ENCODE measurements at regions not wholly inside any gene's neighbourhood (a gene's known extent, or its start where the extent isn't known, plus 50 kb on each side); places are given as distances from the start of the nearest gene placed in this dataset.
A peak's percentile ranks its signal among the peaks of the same experiment; 100 is the strongest.

DNA sequence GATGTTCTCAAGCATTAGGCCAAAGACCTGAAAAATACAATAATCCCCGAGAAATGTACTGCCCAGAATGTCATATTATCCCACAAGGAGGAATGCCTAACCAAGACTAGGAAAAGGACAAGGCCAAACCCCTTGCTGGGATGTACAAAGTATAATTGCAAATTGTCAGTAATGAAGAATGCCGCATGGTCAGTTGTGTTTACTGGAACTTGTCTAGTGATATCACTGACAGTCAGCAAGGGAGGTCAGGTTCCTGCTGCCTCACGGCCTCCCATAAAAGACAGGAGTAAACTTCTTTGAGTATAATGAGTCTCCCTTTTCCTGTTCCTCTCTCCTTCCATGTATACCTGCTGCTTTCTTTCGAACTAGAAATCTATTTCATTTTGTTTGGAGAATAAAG, 222.8 kb downstream of the RHOU start:
- no peaks in the 10 kb centered on the region for H3K9me3 ChIP-seq
- intact Hi-C loops (cut with DNase I): no loop called here
- H3K27ac ChIP-seq: no peak overlapping the region
- H3K4me1 ChIP-seq: no peaks in the 10 kb centered on the region
- H3K4me3 ChIP-seq: no peak overlapping the region
- H3K36me3 ChIP-seq: no peaks in the 10 kb centered on the region
- TF ChIP-seq, protein P1, sequence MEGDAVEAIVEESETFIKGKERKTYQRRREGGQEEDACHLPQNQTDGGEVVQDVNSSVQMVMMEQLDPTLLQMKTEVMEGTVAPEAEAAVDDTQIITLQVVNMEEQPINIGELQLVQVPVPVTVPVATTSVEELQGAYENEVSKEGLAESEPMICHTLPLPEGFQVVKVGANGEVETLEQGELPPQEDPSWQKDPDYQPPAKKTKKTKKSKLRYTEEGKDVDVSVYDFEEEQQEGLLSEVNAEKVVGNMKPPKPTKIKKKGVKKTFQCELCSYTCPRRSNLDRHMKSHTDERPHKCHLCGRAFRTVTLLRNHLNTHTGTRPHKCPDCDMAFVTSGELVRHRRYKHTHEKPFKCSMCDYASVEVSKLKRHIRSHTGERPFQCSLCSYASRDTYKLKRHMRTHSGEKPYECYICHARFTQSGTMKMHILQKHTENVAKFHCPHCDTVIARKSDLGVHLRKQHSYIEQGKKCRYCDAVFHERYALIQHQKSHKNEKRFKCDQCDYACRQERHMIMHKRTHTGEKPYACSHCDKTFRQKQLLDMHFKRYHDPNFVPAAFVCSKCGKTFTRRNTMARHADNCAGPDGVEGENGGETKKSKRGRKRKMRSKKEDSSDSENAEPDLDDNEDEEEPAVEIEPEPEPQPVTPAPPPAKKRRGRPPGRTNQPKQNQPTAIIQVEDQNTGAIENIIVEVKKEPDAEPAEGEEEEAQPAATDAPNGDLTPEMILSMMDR (IDR thresholded peaks at IDR 0.05): no peak
- no peak for TF ChIP-seq POLR2A (IDR thresholded peaks at IDR 0.05)
- ATAC-seq (no peak), DNase-seq (peak in 1 of 3 donors; percentile 13)
- no peaks in the 10 kb centered on the region for H3K27me3 ChIP-seq
- WGBS (ENCODE audit: insufficient coverage, low coverage, low lambda C conversion rate, missing lambda C conversion rate): 79% methylated on average over 4 of the region's 4 CpGs

DNA sequence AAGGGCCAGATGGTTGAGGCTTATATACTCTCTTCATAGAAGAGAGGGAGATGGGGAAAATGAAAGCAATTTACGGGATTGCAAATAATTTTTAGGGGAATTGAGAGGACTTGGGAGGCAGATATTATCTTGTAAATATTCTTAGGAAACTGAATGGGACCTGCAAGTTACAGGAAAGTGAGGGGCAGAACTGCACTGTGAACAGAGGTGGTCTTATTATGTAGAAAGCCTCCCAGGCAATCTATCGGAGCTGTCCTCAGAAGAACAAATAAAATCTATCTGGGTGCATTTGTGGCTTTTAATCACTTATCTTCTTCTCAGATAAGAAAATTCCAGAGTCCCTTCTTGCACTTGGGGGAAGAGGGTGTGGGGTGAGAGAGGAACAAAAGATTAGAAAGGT, 223.5 kb downstream of the RHOU start:
- intact Hi-C loops (cut with DNase I): no loop called here
- TF ChIP-seq, protein P1 (IDR thresholded peaks at IDR 0.05): no peak
- no peak for TF ChIP-seq POLR2A (IDR thresholded peaks at IDR 0.05)

DNA sequence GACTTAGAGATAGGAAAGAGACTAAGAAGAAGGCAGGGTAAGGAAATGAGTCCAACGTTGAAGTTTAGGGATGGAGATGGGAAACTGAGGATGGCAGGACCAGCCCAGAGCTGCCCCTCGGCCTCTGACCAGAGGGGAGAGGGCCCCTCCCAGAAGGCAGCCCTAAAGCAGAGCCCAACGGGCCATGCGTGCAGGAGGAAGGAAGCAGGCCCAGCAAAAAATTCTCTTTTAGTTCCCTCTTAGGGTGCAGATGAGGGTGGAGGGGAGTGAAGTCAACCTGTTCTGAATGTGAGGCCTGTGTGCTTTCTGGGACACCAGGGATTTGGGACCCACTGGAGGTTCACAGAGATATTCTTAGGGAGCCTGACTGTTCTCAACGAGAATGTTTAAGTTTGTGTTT, 225.4 kb downstream of the RHOU start:
- no peak overlapping the region for H3K4me3 ChIP-seq

More for the DNA sequence above, 223.5 kb downstream of the RHOU start:
- no peak overlapping the region for H3K27ac ChIP-seq
- H3K27me3 ChIP-seq: no peaks in the 10 kb centered on the region
- no peaks in the 10 kb centered on the region for H3K9me3 ChIP-seq
- DNase-seq: no peak
- no peak for ATAC-seq
- WGBS (ENCODE audit: insufficient coverage, low coverage, low lambda C conversion rate, missing lambda C conversion rate): 74% methylated on average over 2 of the region's 2 CpGs
- H3K4me1 ChIP-seq: no peaks in the 10 kb centered on the region
- H3K4me3 ChIP-seq: no peak overlapping the region
- H3K36me3 ChIP-seq: no peaks in the 10 kb centered on the region

DNA sequence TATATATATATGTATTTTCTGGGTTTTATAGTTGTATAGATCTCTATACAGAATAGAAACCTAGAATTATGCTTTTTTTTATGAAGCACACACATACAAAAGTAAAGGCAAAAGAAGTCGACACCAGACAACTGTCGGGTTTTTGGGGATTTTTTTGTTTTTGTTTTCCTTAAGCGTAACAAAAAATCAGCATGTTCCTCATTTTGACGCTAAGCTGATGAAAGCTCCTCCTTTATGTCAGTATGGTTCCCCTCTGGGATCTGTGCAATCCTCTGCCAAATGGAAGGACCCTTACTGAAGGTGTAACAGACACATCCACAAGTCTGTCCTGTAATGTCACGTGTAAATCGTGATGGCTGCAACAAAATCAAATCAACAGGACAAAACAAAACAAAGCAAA, 226.2 kb downstream of the RHOU start:
- no peak overlapping the region for H3K4me3 ChIP-seq
- DNase-seq: peak in 1 of 3 donors; percentile 3
- H3K9me3 ChIP-seq: no peaks in the 10 kb centered on the region
- ATAC-seq: peak in 1 of 4 donors; percentile 28
- no peaks in the 10 kb centered on the region for H3K27me3 ChIP-seq
- H3K27ac ChIP-seq: no peak overlapping the region
- WGBS (ENCODE audit: insufficient coverage, low coverage, low lambda C conversion rate, missing lambda C conversion rate): 87% methylated on average over 6 of the region's 6 CpGs
- H3K4me1 ChIP-seq: no peaks in the 10 kb centered on the region
- no peak for TF ChIP-seq POLR2A (IDR thresholded peaks at IDR 0.05)
- TF ChIP-seq, protein P1 (IDR thresholded peaks at IDR 0.05): no peak
- H3K36me3 ChIP-seq: no peaks in the 10 kb centered on the region
- intact Hi-C loops (cut with DNase I): no loop called here

More for the DNA sequence above, 225.4 kb downstream of the RHOU start:
- TF ChIP-seq, protein P1 (IDR thresholded peaks at IDR 0.05): no peak
- TF ChIP-seq POLR2A (IDR thresholded peaks at IDR 0.05): no peak
- Histone ChIP-seq H3K36me3 (no peaks in the 10 kb centered on the region), H3K27me3 (no peaks in the 10 kb centered on the region), H3K9me3 (no peaks in the 10 kb centered on the region), H3K4me1 (no peaks in the 10 kb centered on the region), H3K27ac (no peak overlapping the region)
- DNase-seq (peak in 1 of 3 donors; percentile 39), ATAC-seq (peak; percentile 31 to 74 (median 54))
- intact Hi-C loops (cut with DNase I): no loop called here
- WGBS (ENCODE audit: insufficient coverage, low coverage, low lambda C conversion rate, missing lambda C conversion rate): 48% methylated on average over 5 of the region's 5 CpGs

GRCh38 chr1:228963795-228964177, 228.5 kb downstream of the RHOU start:
- no peaks in the 10 kb centered on the region for H3K9me3 ChIP-seq
- H3K4me3 ChIP-seq: no peak overlapping the region
- intact Hi-C loops (cut with DNase I): no loop called here
- TF ChIP-seq, protein P1 (IDR thresholded peaks at IDR 0.05): no peak
- TF ChIP-seq POLR2A (IDR thresholded peaks at IDR 0.05): no peak
- no peak overlapping the region for H3K27ac ChIP-seq
- no peaks in the 10 kb centered on the region for H3K36me3 ChIP-seq
- H3K4me1 ChIP-seq: no peaks in the 10 kb centered on the region
- 75% methylated on average over 2 of the region's 2 CpGs for WGBS (ENCODE audit: insufficient coverage, low coverage, low lambda C conversion rate, missing lambda C conversion rate)
- DNase-seq: no peak
- ATAC-seq: peak in 1 of 4 donors; percentile 14
- H3K27me3 ChIP-seq: no peaks in the 10 kb centered on the region

Measured in right lobe of liver (tissue), 6 donors.